ENCODE measurements at regions not wholly inside any gene's neighbourhood (a gene's known extent, or its start where the extent isn't known, plus 50 kb on each side); places are given as distances from the start of the nearest gene placed in this dataset.

DNA sequence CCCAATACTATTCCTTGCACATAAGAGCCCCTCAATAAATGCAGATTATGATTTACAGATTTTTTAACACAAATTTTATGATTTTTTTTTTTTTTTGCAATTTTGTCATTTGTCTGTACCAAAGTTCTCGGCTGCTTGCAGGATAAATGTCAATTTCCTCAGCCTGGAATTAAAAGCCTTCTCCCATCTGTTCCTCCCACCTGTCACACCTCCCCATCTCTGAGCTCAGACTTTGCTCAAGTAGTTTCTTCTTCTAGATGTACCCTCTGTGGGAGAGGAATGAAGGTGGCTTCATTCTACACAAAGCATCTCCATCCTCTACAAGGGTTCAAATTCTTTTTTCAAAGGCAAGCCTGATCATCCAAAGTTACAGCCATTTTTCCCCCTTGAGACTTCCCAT is 153.7 kb upstream of the GRAMD2B start (continued):
- TF ChIP-seq, protein P1, sequence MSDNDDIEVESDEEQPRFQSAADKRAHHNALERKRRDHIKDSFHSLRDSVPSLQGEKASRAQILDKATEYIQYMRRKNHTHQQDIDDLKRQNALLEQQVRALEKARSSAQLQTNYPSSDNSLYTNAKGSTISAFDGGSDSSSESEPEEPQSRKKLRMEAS (IDR thresholded peaks at IDR 0.05; ENCODE audit: low read depth, low read length): no peak
- TF ChIP-seq, protein P2, sequence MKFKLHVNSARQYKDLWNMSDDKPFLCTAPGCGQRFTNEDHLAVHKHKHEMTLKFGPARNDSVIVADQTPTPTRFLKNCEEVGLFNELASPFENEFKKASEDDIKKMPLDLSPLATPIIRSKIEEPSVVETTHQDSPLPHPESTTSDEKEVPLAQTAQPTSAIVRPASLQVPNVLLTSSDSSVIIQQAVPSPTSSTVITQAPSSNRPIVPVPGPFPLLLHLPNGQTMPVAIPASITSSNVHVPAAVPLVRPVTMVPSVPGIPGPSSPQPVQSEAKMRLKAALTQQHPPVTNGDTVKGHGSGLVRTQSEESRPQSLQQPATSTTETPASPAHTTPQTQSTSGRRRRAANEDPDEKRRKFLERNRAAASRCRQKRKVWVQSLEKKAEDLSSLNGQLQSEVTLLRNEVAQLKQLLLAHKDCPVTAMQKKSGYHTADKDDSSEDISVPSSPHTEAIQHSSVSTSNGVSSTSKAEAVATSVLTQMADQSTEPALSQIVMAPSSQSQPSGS (IDR thresholded peaks at IDR 0.05; ENCODE audit: low read length): no peak
- TF ChIP-seq, protein P3, sequence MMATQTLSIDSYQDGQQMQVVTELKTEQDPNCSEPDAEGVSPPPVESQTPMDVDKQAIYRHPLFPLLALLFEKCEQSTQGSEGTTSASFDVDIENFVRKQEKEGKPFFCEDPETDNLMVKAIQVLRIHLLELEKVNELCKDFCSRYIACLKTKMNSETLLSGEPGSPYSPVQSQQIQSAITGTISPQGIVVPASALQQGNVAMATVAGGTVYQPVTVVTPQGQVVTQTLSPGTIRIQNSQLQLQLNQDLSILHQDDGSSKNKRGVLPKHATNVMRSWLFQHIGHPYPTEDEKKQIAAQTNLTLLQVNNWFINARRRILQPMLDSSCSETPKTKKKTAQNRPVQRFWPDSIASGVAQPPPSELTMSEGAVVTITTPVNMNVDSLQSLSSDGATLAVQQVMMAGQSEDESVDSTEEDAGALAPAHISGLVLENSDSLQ (IDR thresholded peaks at IDR 0.05): no peak
- no peak for TF ChIP-seq SRF (IDR thresholded peaks at IDR 0.05; ENCODE audit: low read depth in 2 of 2, low read length in 2 of 2)
- no peak for TF ChIP-seq ZNF24 (IDR thresholded peaks at IDR 0.05)
- no peak for TF ChIP-seq POLR2AphosphoS5 (IDR thresholded peaks at IDR 0.05; ENCODE audit: low read length)

DNA sequence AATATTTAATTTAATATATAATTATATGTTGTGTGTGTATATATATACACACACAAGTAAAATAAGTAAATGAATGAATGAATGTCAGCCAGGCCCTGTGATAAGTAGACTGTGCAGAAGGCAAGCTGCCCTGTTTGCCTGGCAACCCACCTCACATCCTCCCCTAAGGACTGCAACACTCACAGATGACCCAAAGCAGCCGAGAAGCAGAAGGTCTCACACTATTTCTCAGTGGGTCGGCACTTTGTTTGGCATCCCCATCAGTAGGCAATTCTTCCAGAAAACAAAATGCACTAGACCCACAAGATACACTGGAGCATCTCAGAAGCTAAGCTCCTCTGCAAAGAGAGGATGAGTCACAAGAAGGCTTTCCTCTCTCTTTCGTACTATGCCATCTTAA is 152.1 kb upstream of the GRAMD2B start:
- no peaks in the 10 kb centered on the region for H3K4me1 ChIP-seq (ENCODE audit: control insufficient read depth, insufficient read depth, low read length)
- ATAC-seq: no peak
- in situ Hi-C loops (cut with MboI) (no loop called here), intact Hi-C loops (cut with micrococcal nuclease; ENCODE audit: unreplicated experiment) (no loop called here)
- WGBS (ENCODE audit: insufficient coverage, insufficient replicate concordance, low lambda C conversion rate, missing lambda C conversion rate): 54% methylated on average over 3 of the region's 3 CpGs
- BruUV-seq (replicated peaks): no TSS peak
- POLR2A ChIA-PET: no interaction called here
- no peak overlapping the region for H3K27ac ChIP-seq (ENCODE audit: control insufficient read depth, insufficient read depth)
- H3K9me3 ChIP-seq (replicated peaks; ENCODE audit: control insufficient read depth, insufficient read depth, low read length): no peaks in the 10 kb centered on the region
- H4K20me1 ChIP-seq (ENCODE audit: control insufficient read depth, insufficient read depth): no peaks in the 10 kb centered on the region
- SMC1A ChIA-PET (ENCODE audit: uncharacterized antibody, unreplicated experiment): no interaction called here
- H3K27me3 ChIP-seq (replicated peaks in 1 of 2; ENCODE audit: control insufficient read depth in 2 of 2, insufficient read depth in 2 of 2, low read length in 1 of 2): no peaks in the 10 kb centered on the region
- no peak for DNase-seq (ENCODE audit: low read depth, low spot score)
- H3K9ac ChIP-seq (ENCODE audit: control insufficient read depth, insufficient read depth, low read length): no peak overlapping the region
- H3K36me3 ChIP-seq (ENCODE audit: control insufficient read depth in 2 of 2, insufficient read depth in 2 of 2, low read length in 1 of 2): no peaks in the 10 kb centered on the region
- no peak for TF ChIP-seq TBL1XR1 (IDR thresholded peaks at IDR 0.05; ENCODE audit: low read depth, low read length)
- TF ChIP-seq NR2F1 (conservative IDR thresholded peaks at IDR 0.05): no peak
- TF ChIP-seq, protein P4, sequence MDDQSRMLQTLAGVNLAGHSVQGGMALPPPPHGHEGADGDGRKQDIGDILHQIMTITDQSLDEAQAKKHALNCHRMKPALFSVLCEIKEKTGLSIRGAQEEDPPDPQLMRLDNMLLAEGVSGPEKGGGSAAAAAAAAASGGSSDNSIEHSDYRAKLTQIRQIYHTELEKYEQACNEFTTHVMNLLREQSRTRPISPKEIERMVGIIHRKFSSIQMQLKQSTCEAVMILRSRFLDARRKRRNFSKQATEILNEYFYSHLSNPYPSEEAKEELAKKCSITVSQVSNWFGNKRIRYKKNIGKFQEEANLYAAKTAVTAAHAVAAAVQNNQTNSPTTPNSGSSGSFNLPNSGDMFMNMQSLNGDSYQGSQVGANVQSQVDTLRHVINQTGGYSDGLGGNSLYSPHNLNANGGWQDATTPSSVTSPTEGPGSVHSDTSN (IDR thresholded peaks at IDR 0.05; ENCODE audit: insufficient replicate concordance, low read depth, low read length): no peak
- TF ChIP-seq SPI1 (IDR thresholded peaks at IDR 0.05; ENCODE audit: borderline replicate concordance, insufficient read depth, low read depth, low read length): no peak
- H3K4me2 ChIP-seq (ENCODE audit: control insufficient read depth, insufficient read depth): no peak overlapping the region
- RAD21 ChIA-PET (ENCODE audit: unreplicated experiment): no interaction called here
- FAIRE-seq: no peak
- H3K4me3 ChIP-seq: no peak overlapping the region
- H2AFZ ChIP-seq (ENCODE audit: control insufficient read depth, low read depth, low read length): no peak overlapping the region
- no peaks in the 10 kb centered on the region for H3K79me2 ChIP-seq (ENCODE audit: control insufficient read depth, insufficient read depth, low read length)
- CTCF ChIA-PET: no interaction called here

Measured in GM12878 (cell line).